GM18520 (cell line): ENCODE measurements at regions not wholly inside any gene's neighbourhood (a gene's known extent, or its start where the extent isn't known, plus 50 kb on each side); places are given as distances from the start of the nearest gene placed in this dataset.

Experiments used
- ATAC-seq: cut with Tn5 transposase; IDR thresholded peaks from one replicate; pipeline ENCODE4 v1.9.1; 2021; ENCODE audit not compliant: unreplicated experiment

- no peak for ATAC-seq
These were observed 88.1 kb upstream of the SPRED1 start for GRCh38 chr15:38164507-38164906.

- ATAC-seq: no peak
These were observed 84.1 kb upstream of the SPRED1 start for GRCh38 chr15:38168467-38169070.

DNA sequence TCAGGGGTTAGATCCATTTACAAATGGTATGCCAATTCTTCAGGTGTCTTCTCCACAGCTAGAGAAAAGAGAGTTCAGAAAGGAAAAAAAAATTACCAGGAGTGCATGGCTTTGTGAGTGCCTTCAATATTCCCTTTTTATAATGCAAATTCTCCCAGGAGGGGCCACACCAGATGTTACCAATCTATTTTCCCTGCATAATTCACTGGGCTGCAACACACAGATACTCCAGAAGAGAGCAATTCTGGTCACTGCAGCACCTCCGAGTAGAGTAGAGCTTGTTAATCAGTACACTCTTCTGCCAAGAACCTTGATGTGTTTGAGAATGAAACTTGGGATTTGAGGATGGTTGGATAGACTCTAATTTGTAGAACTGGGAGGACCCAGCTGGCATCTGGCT lies 80.7 kb upstream of the SPRED1 start:
- ATAC-seq: no peak

DNA sequence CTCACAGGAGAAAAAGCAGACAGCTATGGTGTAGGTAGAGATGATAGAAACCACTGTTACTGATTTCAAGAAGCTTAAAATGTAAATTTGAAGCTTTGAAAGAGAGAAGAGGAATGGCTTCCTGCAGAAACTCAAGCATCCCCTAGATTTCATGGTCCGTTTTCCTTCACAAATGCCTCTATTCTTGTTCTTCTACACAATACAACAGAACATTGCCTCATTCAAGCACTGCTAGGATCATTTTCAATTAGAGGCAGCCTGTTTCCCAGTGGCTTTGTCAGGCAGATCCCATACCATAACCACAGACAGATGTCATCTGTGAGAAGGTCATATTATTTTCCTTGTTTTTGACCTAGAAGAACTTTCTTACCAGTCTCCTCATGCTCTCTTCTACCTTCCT lies 77.9 kb upstream of the SPRED1 start:
- no peak for ATAC-seq

DNA sequence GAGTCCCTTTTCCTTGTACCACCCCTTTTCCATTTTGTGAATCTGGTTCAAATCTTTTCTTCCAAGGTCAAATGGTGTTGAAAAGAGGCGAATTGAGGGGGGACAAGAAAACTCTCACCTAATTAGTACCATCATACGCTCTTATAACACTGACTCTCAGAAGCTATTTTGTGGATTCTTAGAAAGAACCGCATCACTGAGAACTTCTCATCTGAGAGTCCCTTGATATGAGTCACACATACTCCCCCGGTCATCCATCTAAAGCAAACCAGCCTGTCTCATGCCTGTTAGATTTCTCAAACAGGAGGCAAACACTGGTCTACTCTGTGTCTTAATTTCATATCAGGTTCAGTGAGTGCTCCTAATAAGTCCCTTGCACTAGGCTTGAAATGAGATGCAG lies 76.5 kb upstream of the SPRED1 start:
- peak; percentile 78 for ATAC-seq

DNA sequence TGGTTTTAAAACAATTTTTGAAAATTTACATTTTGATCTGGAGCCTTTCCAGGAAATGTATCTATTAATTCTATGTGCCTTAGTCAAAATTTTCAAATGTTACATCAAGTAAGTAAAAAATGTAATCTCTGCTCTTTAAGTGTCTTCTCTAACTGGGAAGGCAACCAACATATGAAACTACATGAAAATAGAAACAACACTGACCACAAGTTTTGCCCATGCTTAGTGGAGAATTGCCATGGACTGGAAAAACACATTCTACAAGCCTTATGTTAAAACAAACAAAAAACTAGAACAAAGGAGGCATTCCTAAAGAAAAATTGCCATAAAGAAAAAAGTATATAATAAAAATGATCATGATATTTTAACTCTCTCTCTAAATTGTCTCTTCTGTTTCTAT lies 75.9 kb upstream of the SPRED1 start:
- no peak for ATAC-seq

DNA sequence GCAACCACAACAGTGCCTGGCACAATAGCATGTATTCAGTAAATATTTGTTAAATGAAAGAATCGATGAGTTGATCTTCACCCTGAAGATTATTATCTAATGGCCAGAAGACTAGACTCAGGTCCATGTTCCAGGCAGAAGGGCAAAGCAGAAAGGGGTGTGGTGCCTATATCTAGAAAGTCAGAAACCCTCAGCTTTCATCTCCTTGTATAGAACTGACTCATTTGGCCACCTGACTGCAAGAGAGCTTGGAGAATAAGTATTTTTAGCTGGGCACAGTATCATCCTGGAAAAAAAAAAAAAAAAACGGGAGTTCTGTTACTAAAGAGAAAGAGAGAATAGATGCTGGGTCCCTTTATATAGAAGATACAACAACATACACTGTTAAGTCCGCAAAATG lies 69.7 kb upstream of the SPRED1 start:
- ATAC-seq: no peak

GRCh38 chr15:38186507-38186906 lies 66.1 kb upstream of the SPRED1 start:
- ATAC-seq: no peak

DNA sequence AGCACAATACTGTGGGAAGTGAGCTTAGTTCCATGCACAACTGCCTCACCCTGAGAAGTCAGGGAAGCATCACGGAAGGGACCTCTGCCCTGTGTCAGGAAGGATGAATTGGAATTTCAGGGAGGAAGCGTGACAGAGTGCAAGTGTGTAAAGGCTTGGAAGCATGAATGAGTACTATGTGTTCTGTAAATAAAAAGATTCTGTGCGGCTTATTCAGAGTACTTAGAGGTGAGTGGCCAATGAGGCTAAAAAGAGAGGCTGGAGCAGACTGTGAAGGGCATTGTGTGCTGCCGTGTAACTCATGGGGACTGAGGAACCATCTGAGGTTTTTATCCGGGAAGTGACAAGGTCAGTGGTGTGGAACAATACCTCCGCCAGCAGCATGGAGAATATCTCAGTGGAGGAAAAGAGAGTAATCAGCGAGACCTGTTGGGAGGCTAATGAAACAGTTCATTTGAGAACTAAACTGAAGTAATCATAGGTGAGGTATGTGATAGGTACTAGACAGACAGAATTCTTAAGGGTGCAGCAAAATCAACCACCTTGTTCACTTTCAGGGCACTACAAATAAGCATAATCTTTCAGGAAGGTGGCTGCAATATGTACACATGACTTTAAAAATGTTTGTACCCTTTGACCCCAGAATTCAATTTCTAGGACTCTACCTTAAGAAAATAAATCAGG lies 64.9 kb upstream of the SPRED1 start:
- ATAC-seq: no peak

DNA sequence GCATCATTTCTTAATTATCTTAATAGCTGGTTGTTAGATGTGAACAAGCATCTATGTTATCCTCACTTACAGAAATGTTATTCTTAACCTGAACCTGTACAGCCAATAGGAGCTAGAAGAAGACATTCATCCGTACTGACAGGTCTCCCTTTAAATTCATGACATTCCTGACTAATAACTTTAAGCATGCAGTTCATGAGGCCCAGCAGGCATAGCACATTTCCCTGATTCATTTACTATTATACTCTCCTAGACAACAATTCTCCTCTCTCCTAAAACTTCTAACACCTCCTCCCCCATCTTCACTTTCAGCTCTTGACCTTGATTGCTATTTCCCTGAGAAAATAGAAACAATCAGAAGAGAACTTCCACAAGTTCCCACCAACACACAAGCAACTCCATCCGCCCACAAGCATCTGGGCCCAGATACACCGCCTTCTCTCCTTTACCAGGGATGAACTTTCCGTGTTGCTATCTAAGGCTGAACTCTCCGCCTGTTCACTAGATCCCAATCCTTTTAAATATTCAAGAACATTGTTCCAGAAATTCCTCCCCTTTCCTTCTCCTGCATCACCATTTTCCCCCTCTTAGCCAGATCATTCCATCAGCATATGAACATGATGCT lies 62.9 kb upstream of the SPRED1 start:
- ATAC-seq: no peak

GRCh38 chr15:38190501-38190900 lies 62.1 kb upstream of the SPRED1 start:
- ATAC-seq: no peak

- ATAC-seq: no peak
These were observed 60.1 kb upstream of the SPRED1 start for GRCh38 chr15:38192496-38192895.

- ATAC-seq: no peak
These were observed 59.1 kb upstream of the SPRED1 start for GRCh38 chr15:38193496-38193895.

GRCh38 chr15:38195191-38195901 lies 57.3 kb upstream of the SPRED1 start:
- ATAC-seq: no peak

DNA sequence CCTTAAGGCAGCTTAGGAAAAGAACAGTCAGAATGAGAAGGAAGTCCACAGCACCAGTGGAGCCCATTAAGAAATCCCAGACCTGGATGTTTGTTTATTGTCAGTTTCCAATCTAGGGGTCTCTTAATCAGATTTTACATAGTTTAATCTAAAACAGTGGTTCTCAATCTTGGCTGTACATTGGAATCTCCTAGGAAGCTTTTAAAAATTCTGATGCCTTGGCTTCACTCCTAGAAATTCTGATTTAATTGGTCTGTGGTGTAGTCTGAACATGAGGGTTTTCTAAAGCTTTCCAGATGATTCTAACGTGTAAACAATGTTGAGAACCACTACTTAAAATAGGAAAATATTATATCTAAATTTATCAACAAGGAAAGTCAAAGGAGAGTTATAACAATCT lies 56.6 kb upstream of the SPRED1 start:
- no peak for ATAC-seq

GRCh38 chr15:38197553-38197952 lies 55.1 kb upstream of the SPRED1 start:
- no peak for ATAC-seq

GRCh38 chr15:38201714-38202113 lies 50.9 kb upstream of the SPRED1 start:
- no peak for ATAC-seq

GRCh38 chr15:38202361-38202760 lies 50.3 kb upstream of the SPRED1 start:
- no peak for ATAC-seq
